Right lobe of liver (tissue), 6 donors: ENCODE measurements at regions not wholly inside any gene's neighbourhood (a gene's known extent, or its start where the extent isn't known, plus 50 kb on each side); places are given as distances from the start of the nearest gene placed in this dataset.

Experiments
- ATAC-seq, 4 donors: fragments of 200-7000 bp; cut with Tn5 transposase; one replicate each; pipeline ENCODE4 v1.9.1; 2020; ENCODE audit warnings: mild to moderate bottlenecking in 4 of 4, moderate library complexity in 4 of 4
- DNase-seq, 3 donors: peaks; one replicate each; pipeline ENCODE4 v3.0.0-alpha.2; 2020
- H3K27ac ChIP-seq, 3 donors: fragments of 200-600 bp; one replicate each; pipeline ENCODE4 v1.8.0; 2022
- H3K27me3 ChIP-seq, 2 donors: fragments of 200-600 bp; one replicate each; pipeline ENCODE4 v1.8.0; 2022
- H3K36me3 ChIP-seq, 4 donors: fragments of 200-600 bp; sonication (generic) in 1 of 4; one replicate each; pipeline versions ENCODE4 v1.5.1 to v1.8.0; 2017 to 2022; ENCODE audit warnings: control low read depth in 1 of 4
- H3K4me1 ChIP-seq, 4 donors: fragments of 200-600 bp; sonication (generic) in 1 of 4; one replicate each; pipeline versions ENCODE4 v1.5.1 to v1.8.0; 2017 to 2022; ENCODE audit warnings: control low read depth in 1 of 4
- H3K4me3 ChIP-seq, 3 donors: fragments of 200-600 bp; one replicate each; pipeline ENCODE4 v1.8.0; 2022
- H3K9me3 ChIP-seq, 4 donors: fragments of 200-600 bp; sonication (generic) in 1 of 4; one replicate each; pipeline versions ENCODE4 v1.5.1 to v1.8.0; 2017 to 2022; ENCODE audit warnings: control low read depth in 1 of 4
- POLR2A ChIP-seq: fragments of 450-650 bp; IDR thresholded peaks from one replicate; pipeline ENCODE4 v1.6.1; 2017; ENCODE audit warnings: antibody characterized with exemption, mild to moderate bottlenecking
- WGBS: methylation state at CpG from one replicate; pipeline ENCODE4 v1.1.6; 2018; ENCODE audit warnings: low coverage, low lambda C conversion rate; ENCODE audit not compliant: insufficient coverage; ENCODE audit errors: missing lambda C conversion rate; 5-methylcytosine and 5-hydroxymethylcytosine counted together
- intact Hi-C, 2 donors: fragments of 100-400 bp; cut with DNase I; formaldehyde crosslinking; loops; one replicate each; pipeline versions ENCODE4 v1.11.2 to v1.14.1; 2022
- TF ChIP-seq, protein P1 (sequence below), 4 donors: fragments of 200-600 bp in 3 of 4; fragments of 450-650 bp in 1 of 4; IDR thresholded peaks; one replicate each; pipeline versions ENCODE4 v1.5.1 to v1.8.0; 2016 to 2022; ENCODE audit warnings: antibody characterized with exemption in 4 of 4, mild to moderate bottlenecking in 2 of 4
- donor health status: DM: no; HTN: yes; CAD: no.
- donor health status: DM: no; HTN: no; CAD: no.
- donor health status: DM: no; HTN: no; CAD: no.
- donor health status: DM: no; HTN: yes; CAD: no.
- donor health status: DM: no; HTN: yes; CAD: no.

DNA sequence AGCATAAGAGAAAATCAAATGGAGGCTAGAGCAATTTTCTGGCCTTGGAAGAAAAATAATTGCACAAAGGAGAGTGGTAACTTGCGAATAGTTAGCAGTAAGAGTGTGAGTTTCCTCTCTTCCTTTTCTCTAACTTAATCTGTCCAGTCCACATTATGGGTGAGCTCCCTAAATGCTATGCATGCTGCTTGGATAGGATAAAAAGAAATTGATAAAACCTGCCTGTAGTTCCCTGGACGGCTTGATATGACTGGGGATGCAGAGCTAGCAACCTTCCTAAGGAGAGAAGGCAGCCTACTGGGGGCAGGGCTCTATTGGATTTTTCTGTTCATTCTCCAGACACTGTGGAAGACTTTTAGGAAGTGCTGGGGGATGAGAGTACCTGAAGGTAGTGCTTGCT, 311.3 kb downstream of the LMO7 start:
- H3K36me3 ChIP-seq = no peaks in the 10 kb centered on the region
- intact Hi-C loops = no loop called here
- H3K27ac ChIP-seq = no peak overlapping the region
- ATAC-seq (no peak), DNase-seq (no peak)
- no peaks in the 10 kb centered on the region for H3K9me3 ChIP-seq
- H3K4me1 ChIP-seq = no peaks in the 10 kb centered on the region
- H3K4me3 ChIP-seq = no peak overlapping the region
- no peaks in the 10 kb centered on the region for H3K27me3 ChIP-seq
- TF ChIP-seq POLR2A = no peak
- TF ChIP-seq, protein P1, sequence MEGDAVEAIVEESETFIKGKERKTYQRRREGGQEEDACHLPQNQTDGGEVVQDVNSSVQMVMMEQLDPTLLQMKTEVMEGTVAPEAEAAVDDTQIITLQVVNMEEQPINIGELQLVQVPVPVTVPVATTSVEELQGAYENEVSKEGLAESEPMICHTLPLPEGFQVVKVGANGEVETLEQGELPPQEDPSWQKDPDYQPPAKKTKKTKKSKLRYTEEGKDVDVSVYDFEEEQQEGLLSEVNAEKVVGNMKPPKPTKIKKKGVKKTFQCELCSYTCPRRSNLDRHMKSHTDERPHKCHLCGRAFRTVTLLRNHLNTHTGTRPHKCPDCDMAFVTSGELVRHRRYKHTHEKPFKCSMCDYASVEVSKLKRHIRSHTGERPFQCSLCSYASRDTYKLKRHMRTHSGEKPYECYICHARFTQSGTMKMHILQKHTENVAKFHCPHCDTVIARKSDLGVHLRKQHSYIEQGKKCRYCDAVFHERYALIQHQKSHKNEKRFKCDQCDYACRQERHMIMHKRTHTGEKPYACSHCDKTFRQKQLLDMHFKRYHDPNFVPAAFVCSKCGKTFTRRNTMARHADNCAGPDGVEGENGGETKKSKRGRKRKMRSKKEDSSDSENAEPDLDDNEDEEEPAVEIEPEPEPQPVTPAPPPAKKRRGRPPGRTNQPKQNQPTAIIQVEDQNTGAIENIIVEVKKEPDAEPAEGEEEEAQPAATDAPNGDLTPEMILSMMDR (IDR thresholded peaks at IDR 0.05) = no peak
- WGBS = 58% methylated on average over 2 of the region's 2 CpGs

DNA sequence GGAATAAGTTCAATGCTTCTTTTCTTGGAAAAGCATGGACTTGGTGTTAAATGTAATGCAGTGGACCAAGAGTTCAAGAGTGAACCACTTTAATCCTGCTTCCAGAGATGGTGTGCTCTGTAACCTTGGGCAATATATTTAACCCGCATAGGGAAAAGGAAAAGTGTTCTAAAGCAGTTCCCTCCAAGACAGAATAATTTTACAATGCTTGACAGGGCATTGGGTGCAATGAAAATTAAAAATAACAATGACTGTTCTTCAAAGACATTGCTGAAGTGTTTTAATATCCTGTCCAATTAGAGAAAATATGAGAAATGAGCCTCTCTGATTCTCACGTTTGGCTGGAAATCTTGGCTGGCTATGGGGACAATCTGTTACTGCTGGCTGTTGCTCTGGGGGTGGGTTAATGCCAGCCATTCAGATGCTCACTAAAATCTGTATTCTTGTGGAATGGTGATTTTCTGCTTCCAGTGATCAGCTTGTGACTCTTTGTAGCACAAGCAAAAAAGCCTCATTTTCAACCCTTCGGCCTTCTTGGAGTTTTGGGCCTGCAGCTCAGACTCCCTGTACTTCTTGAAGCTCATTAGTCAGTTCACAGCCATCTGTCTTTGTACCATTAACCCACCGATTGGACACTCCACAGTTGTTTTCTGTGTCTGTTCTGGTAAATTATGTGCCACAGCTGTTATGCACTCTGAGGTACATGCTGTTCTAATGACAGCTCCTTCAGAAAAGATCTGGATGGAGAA, 310.6 kb downstream of the LMO7 start:
- DNase-seq (no peak), ATAC-seq (no peak)
- TF ChIP-seq, protein P1 (IDR thresholded peaks at IDR 0.05) = no peak
- no peak for TF ChIP-seq POLR2A
- H3K27ac ChIP-seq = no peak overlapping the region
- no peaks in the 10 kb centered on the region for H3K36me3 ChIP-seq
- H3K9me3 ChIP-seq = no peaks in the 10 kb centered on the region
- WGBS = 36% methylated on average over 3 of the region's 4 CpGs
- no peaks in the 10 kb centered on the region for H3K27me3 ChIP-seq
- no peaks in the 10 kb centered on the region for H3K4me1 ChIP-seq
- no peak overlapping the region for H3K4me3 ChIP-seq
- intact Hi-C loops = no loop called here

DNA sequence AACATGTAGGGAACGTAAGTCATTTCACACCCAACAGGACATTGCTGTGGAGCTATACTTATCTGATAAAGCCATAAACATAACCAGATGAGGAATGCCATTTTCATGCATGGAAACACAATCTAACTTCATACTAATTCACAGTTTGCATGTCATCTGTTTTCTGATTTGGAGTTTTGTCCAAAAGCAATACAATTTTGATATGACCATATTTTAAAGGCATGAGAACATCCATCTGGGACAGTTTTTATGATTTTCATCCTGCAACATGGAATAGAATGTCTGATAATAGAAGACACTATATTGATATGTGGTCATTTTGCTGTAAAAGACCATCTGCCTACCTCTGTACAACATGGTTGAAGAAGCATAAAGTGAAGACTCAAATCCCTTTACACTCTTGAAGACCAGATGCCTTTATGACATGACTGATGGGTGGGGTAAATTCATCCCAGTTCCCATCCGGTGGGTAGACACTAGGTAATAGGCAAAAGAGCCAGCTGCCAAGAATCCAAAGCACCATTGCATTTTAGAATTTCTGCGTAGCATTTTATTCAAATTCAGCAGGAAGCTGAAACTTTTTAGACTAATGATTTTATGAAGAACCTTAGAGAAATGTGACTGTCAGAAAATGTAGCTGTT, 309.8 kb downstream of the LMO7 start:
- Histone ChIP-seq H3K27ac (no peak overlapping the region), H3K36me3 (no peaks in the 10 kb centered on the region), H3K9me3 (no peaks in the 10 kb centered on the region), H3K4me1 (no peaks in the 10 kb centered on the region), H3K4me3 (no peak overlapping the region), H3K27me3 (no peaks in the 10 kb centered on the region)
- WGBS = 61% methylated on average over 3 of the region's 3 CpGs
- ATAC-seq = no peak
- no peak for DNase-seq
- TF ChIP-seq, protein P1 (IDR thresholded peaks at IDR 0.05) = no peak
- TF ChIP-seq POLR2A = no peak
- intact Hi-C loops = no loop called here

DNA sequence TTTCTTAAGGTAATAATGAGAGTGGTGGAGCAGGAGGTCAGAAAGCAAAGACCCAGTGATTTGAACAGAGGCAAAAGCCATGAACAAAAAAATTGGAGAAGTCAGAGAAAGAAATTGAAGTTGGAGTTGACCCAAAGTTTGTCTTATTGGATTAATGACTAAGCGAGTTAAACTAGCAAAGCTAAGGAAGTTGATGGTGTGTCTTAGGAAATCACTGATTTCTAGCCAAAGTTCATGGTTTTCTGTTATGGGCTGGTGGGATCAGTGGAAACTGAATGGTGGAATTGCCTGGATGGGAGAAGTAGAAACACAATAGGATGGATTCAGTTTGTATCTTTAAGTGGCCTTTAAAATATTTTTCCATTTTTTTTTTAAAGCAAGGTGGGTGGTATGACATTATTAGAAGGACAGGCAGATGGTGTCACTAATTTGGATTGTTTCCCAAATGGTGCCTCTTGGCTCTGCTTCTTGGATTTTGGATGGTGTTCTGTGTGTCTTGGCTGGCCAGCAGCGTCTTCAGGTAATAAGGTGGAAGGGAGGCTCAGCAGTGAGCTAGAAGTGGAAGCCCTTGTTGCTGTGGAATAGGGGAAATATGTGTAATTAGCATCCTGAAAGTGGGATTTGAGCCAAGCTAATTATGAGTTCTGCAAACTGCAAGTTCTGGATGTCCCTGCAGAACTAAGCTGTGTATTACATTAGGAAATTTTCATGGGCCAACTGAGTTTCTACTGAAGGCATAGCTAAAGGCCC, 302.9 kb downstream of the LMO7 start:
- H3K4me1 ChIP-seq = no peaks in the 10 kb centered on the region
- H3K9me3 ChIP-seq = no peaks in the 10 kb centered on the region
- DNase-seq (no peak), ATAC-seq (peak in 1 of 4 donors; percentile 43)
- TF ChIP-seq, protein P1 (IDR thresholded peaks at IDR 0.05) = no peak
- TF ChIP-seq POLR2A = no peak
- no peak overlapping the region for H3K27ac ChIP-seq
- intact Hi-C loops = no loop called here
- 48% methylated on average over 2 of the region's 2 CpGs for WGBS
- H3K4me3 ChIP-seq = no peak overlapping the region
- H3K36me3 ChIP-seq = no peaks in the 10 kb centered on the region
- H3K27me3 ChIP-seq = no peaks in the 10 kb centered on the region
